ENCODE measurements at regions not wholly inside any gene's neighbourhood (a gene's known extent, or its start where the extent isn't known, plus 50 kb on each side); places are given as distances from the start of the nearest gene placed in this dataset.
"Not testable (repeated sequence)": the region's sequence is repeated elsewhere in the genome, so short reads cannot be mapped to it uniquely, and the experiment has no call there.

- H3K4me3 ChIP-seq = no peak overlapping the region
- no peaks in the 10 kb centered on the region for H3K36me3 ChIP-seq
- no peak for TF ChIP-seq POLR2A (IDR thresholded peaks at IDR 0.05)
- no peak for TF ChIP-seq CTCF (IDR thresholded peaks at IDR 0.05)
- H3K27ac ChIP-seq = no peak overlapping the region
- no peaks in the 10 kb centered on the region for H3K4me1 ChIP-seq
- no peak for DNase-seq
- H3K27me3 ChIP-seq = no peaks in the 10 kb centered on the region
- no peaks in the 10 kb centered on the region for H3K9me3 ChIP-seq
Measured at GRCh38 chr18:6537475-6537874, 122.8 kb upstream of the L3MBTL4 start.

GRCh38 chr18:6541131-6541679, 126.5 kb upstream of the L3MBTL4 start:
- H3K27me3 ChIP-seq, H3K4me1 ChIP-seq, H3K4me3 ChIP-seq, DNase-seq, H3K36me3 ChIP-seq, H3K27ac ChIP-seq, H3K9me3 ChIP-seq: not testable (repeated sequence)

GRCh38 chr18:6542296-6542695, 127.6 kb upstream of the L3MBTL4 start:
- H3K36me3 ChIP-seq = no peaks in the 10 kb centered on the region
- DNase-seq = no peak
- H3K4me1 ChIP-seq = no peaks in the 10 kb centered on the region
- TF ChIP-seq POLR2A (IDR thresholded peaks at IDR 0.05) = no peak
- no peak for TF ChIP-seq CTCF (IDR thresholded peaks at IDR 0.05)
- no peaks in the 10 kb centered on the region for H3K9me3 ChIP-seq
- H3K27ac ChIP-seq = no peak overlapping the region
- no peaks in the 10 kb centered on the region for H3K27me3 ChIP-seq
- H3K4me3 ChIP-seq = no peak overlapping the region

GRCh38 chr18:6543330-6543908, 128.7 kb upstream of the L3MBTL4 start:
- H3K36me3 ChIP-seq = no peaks in the 10 kb centered on the region
- no peaks in the 10 kb centered on the region for H3K9me3 ChIP-seq
- H3K4me3 ChIP-seq = no peak overlapping the region
- H3K27ac ChIP-seq = no peak overlapping the region
- no peak for DNase-seq
- no peaks in the 10 kb centered on the region for H3K27me3 ChIP-seq
- no peaks in the 10 kb centered on the region for H3K4me1 ChIP-seq
- no peak for TF ChIP-seq POLR2A (IDR thresholded peaks at IDR 0.05)
- TF ChIP-seq CTCF (IDR thresholded peaks at IDR 0.05) = peak in 5 of 6 experiments; percentile 17 to 56 (median 36)

GRCh38 chr18:6546229-6546628, 131.5 kb upstream of the L3MBTL4 start:
- Histone ChIP-seq H3K27ac (no peak overlapping the region), H3K36me3 (no peaks in the 10 kb centered on the region)

GRCh38 chr18:6547476-6547875, 132.8 kb upstream of the L3MBTL4 start:
- Histone ChIP-seq H3K27me3 (no peaks in the 10 kb centered on the region), H3K36me3 (no peaks in the 10 kb centered on the region), H3K4me1 (no peaks in the 10 kb centered on the region), H3K27ac (no peak overlapping the region), H3K4me3 (no peak overlapping the region), H3K9me3 (no peaks in the 10 kb centered on the region)
- no peak for TF ChIP-seq POLR2A (IDR thresholded peaks at IDR 0.05)
- TF ChIP-seq CTCF (IDR thresholded peaks at IDR 0.05) = no peak
- no peak for DNase-seq

More at GRCh38 chr18:6546229-6546628, 131.5 kb upstream of the L3MBTL4 start:
- Histone ChIP-seq H3K4me3 (no peak overlapping the region), H3K4me1 (no peaks in the 10 kb centered on the region), H3K27me3 (no peaks in the 10 kb centered on the region), H3K9me3 (no peaks in the 10 kb centered on the region)
- DNase-seq = no peak
- no peak for TF ChIP-seq CTCF (IDR thresholded peaks at IDR 0.05)
- TF ChIP-seq POLR2A (IDR thresholded peaks at IDR 0.05) = no peak
